HG03108 (cell line): ENCODE measurements at regions not wholly inside any gene's neighbourhood (a gene's known extent, or its start where the extent isn't known, plus 50 kb on each side); places are given as distances from the start of the nearest gene placed in this dataset.
"Not testable (repeated sequence)": the region's sequence is repeated elsewhere in the genome, so short reads cannot be mapped to it uniquely, and the experiment has no call there.

Experiments
- ATAC-seq: cut with Tn5 transposase; IDR thresholded peaks from one replicate; pipeline ENCODE4 v1.9.1; 2021; ENCODE audit warnings: moderate library complexity; ENCODE audit not compliant: unreplicated experiment

GRCh38 chr6:85236636-85237035 lies 213.2 kb upstream of the NT5E start:
- no peak for ATAC-seq

- not testable (repeated sequence) for ATAC-seq
These were observed 222.5 kb upstream of the NT5E start for GRCh38 chr6:85227345-85227744.

- not testable (repeated sequence) for ATAC-seq
These were observed 237.1 kb upstream of the NT5E start for GRCh38 chr6:85212794-85213193.

GRCh38 chr6:85195243-85195642 lies 254.6 kb upstream of the NT5E start:
- no peak for ATAC-seq

- ATAC-seq, result no peak
These were observed 256.5 kb upstream of the NT5E start for GRCh38 chr6:85193339-85193738.

- ATAC-seq, result no peak
These were observed 257.3 kb upstream of the NT5E start for GRCh38 chr6:85192596-85192995.

GRCh38 chr6:85192186-85192585 lies 257.7 kb upstream of the NT5E start:
- no peak for ATAC-seq

- no peak for ATAC-seq
These were observed 258.2 kb upstream of the NT5E start for GRCh38 chr6:85191656-85192055.

GRCh38 chr6:85186546-85187175 lies 263.2 kb upstream of the NT5E start:
- ATAC-seq, result no peak

- no peak for ATAC-seq
These were observed 263.9 kb upstream of the NT5E start for GRCh38 chr6:85185977-85186376.

- no peak for ATAC-seq
These were observed 266.0 kb upstream of the NT5E start for GRCh38 chr6:85183841-85184240.

- ATAC-seq, result no peak
These were observed 277.2 kb upstream of the NT5E start for GRCh38 chr6:85172705-85173104.

- ATAC-seq, result no peak
These were observed 277.7 kb upstream of the NT5E start for GRCh38 chr6:85172161-85172560.

- ATAC-seq, result no peak
These were observed 280.7 kb upstream of the NT5E start for GRCh38 chr6:85169189-85169588.

GRCh38 chr6:85168146-85168545 lies 281.7 kb upstream of the NT5E start:
- ATAC-seq, result no peak

- no peak for ATAC-seq
These were observed 283.7 kb upstream of the NT5E start for GRCh38 chr6:85166114-85166741.

- no peak for ATAC-seq
These were observed 286.5 kb upstream of the NT5E start for GRCh38 chr6:85163156-85164080.

- ATAC-seq, result no peak
These were observed 292.6 kb upstream of the NT5E start for GRCh38 chr6:85157311-85157710.

GRCh38 chr6:85143676-85144075 lies 306.2 kb upstream of the NT5E start:
- no peak for ATAC-seq

- no peak for ATAC-seq
These were observed 312.0 kb upstream of the NT5E start for GRCh38 chr6:85137865-85138264.

- ATAC-seq, result no peak
These were observed 313.6 kb upstream of the NT5E start for GRCh38 chr6:85136310-85136709.
